SK-N-SH treated with all-trans-retinoic acid at 6 μM for 48 hours (cell line): ENCODE measurements at regions not wholly inside any gene's neighbourhood (a gene's known extent, or its start where the extent isn't known, plus 50 kb on each side); places are given as distances from the start of the nearest gene placed in this dataset.

Experiments used
- ATAC-seq: fragments of 200-7000 bp; cut with Tn5 transposase; 3 replicates; pipeline ENCODE4 v1.9.1; 2020; ENCODE audit warnings: mild to moderate bottlenecking, moderate library complexity
- ARNTL ChIP-seq: fragments of 450-650 bp; formaldehyde crosslinking; IDR thresholded peaks from 2 replicates; pipeline ENCODE4 v1.5.0; 2020; ENCODE audit warnings: low read depth, mild to moderate bottlenecking, moderate library complexity, borderline replicate concordance
- BACH2 ChIP-seq: fragments of 250-450 bp; sonication (Bioruptor Pico); IDR thresholded peaks from 2 replicates; pipeline ENCODE4 v1.9.0; 2021; ENCODE audit warnings: mild to moderate bottlenecking, borderline replicate concordance
- CREB5 ChIP-seq: fragments of 250-450 bp; sonication (Bioruptor Pico); IDR thresholded peaks from 2 replicates; pipeline ENCODE4 v1.5.1; 2020; ENCODE audit warnings: low read depth, mild to moderate bottlenecking, moderate library complexity
- CSDC2 ChIP-seq: fragments of 250-450 bp; sonication (Bioruptor Pico); IDR thresholded peaks from 2 replicates; pipeline ENCODE4 v1.5.0; 2020; ENCODE audit warnings: mild to moderate bottlenecking, moderate library complexity
- ESRRG ChIP-seq: fragments of 250-450 bp; sonication (Bioruptor Pico); IDR thresholded peaks from 2 replicates; pipeline ENCODE4 v1.6.1; 2021; ENCODE audit warnings: mild to moderate bottlenecking
- GLIS3 ChIP-seq: fragments of 250-450 bp; sonication (Bioruptor Pico); IDR thresholded peaks from 2 replicates; pipeline ENCODE4 v1.5.0; 2020; ENCODE audit warnings: mild to moderate bottlenecking, moderate library complexity
- ISL1 ChIP-seq: fragments of 250-450 bp; sonication (Bioruptor Pico); IDR thresholded peaks from 2 replicates; pipeline ENCODE4 v2.1.2; 2022; ENCODE audit warnings: mild to moderate bottlenecking, moderate library complexity
- PATZ1 ChIP-seq: fragments of 250-450 bp; sonication (Bioruptor Pico); IDR thresholded peaks from 2 replicates; pipeline ENCODE4 v1.8.0; 2020; ENCODE audit warnings: mild to moderate bottlenecking, moderate library complexity, borderline replicate concordance
- PPARA ChIP-seq: fragments of 250-450 bp; sonication (Bioruptor Pico); IDR thresholded peaks from 2 replicates; pipeline ENCODE4 v1.5.0; 2020; ENCODE audit warnings: mild to moderate bottlenecking, borderline replicate concordance
- RARB ChIP-seq: fragments of 250-450 bp; sonication (Bioruptor Pico); IDR thresholded peaks from 2 replicates; pipeline ENCODE4 v1.8.0; 2021; ENCODE audit warnings: mild to moderate bottlenecking, moderate library complexity
- SNAI2 ChIP-seq: fragments of 250-450 bp; sonication (Bioruptor Pico); IDR thresholded peaks from 2 replicates; pipeline ENCODE4 v1.5.0; 2020; ENCODE audit warnings: mild to moderate bottlenecking, moderate library complexity
- TOX ChIP-seq: fragments of 250-450 bp; sonication (Bioruptor Pico); IDR thresholded peaks from 2 replicates; pipeline ENCODE4 v1.8.0; 2021; ENCODE audit warnings: mild to moderate bottlenecking, moderate library complexity, borderline replicate concordance
- TSHZ2 ChIP-seq: fragments of 250-450 bp; sonication (Bioruptor Pico); IDR thresholded peaks from 2 replicates; pipeline ENCODE4 v1.5.0; 2020; ENCODE audit warnings: mild to moderate bottlenecking, moderate library complexity
- ZC3H10 ChIP-seq: fragments of 250-450 bp; sonication (Bioruptor Pico); IDR thresholded peaks from 2 replicates; pipeline ENCODE4 v1.5.1; 2021; ENCODE audit warnings: mild to moderate bottlenecking, moderate library complexity
- ZFP30 ChIP-seq: fragments of 450-650 bp; formaldehyde crosslinking; IDR thresholded peaks from 2 replicates; pipeline ENCODE4 v1.5.0; 2022; ENCODE audit warnings: mild to moderate bottlenecking, moderate library complexity
- ZNF565 ChIP-seq: fragments of 450-650 bp; formaldehyde crosslinking; conservative IDR thresholded peaks from 2 replicates; pipeline ENCODE4 v1.5.0; 2020; ENCODE audit warnings: low read depth, mild to moderate bottlenecking, moderate library complexity

- no peak for TF ChIP-seq TSHZ2 (CRISPR knock-in tag)
- TF ChIP-seq, all 23 proteins: peak for 0
These were observed 709.1 kb upstream of the ARRDC3 start (continued) for GRCh38 chr5:92092239-92092638.

DNA sequence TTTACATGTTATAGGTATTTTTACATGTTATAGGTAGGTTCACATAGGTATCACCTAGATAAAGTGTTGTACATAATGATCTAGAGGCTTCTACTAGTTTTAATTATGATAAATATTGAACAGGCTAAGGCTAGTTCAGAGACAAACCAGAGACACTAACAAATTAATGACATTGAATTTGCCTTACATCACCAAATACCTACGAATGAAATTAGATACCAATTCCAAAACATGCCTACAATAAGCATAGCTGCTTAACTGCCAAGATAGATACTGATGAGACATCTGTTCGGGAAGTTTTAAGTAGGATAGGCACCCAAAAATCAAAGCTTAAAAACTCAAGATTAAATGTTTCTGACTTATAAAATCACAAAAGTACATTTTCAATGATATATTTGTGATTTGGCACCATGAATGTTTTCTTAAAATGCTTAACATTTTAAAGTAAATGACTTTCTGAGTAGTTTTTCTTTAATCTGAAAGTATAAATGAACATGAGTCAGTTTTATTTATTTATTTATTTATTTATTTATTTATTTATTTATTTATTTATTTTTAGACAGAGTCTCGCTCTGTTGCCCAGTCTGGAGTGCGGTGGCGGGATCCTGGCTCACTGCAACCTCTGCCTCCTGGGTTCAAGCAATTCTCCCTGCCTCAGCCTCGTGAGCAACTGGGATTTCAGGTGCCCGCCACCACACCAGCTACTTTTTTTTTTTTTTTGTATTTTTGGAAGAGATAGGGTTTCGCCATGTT, 703.1 kb upstream of the ARRDC3 start:
- TF ChIP-seq CREB5 (CRISPR knock-in tag) = 0 out of 2 replicates have a peak, but pooled peaks have one; percentile 70
- peak; percentile 64 for TF ChIP-seq ISL1 (CRISPR knock-in tag)
- no peak for TF ChIP-seq ARNTL (CRISPR knock-in tag)
- peak; percentile 42; the same call in 1 of the 2 replicates for TF ChIP-seq TOX (CRISPR knock-in tag)
- no peak for TF ChIP-seq BACH2
- peak; percentile 39; the same call in 1 of the 3 replicates for ATAC-seq

- TF ChIP-seq ISL1 (CRISPR knock-in tag) = 0 out of 2 replicates have a peak, but pooled peaks have one; percentile 12
- TF ChIP-seq ESRRG = no peak
- ATAC-seq = peak; percentile 54
These were observed 699.0 kb upstream of the ARRDC3 start for GRCh38 chr5:92081958-92082712.

GRCh38 chr5:92070786-92071185, 687.7 kb upstream of the ARRDC3 start:
- no peak for ATAC-seq
- TF ChIP-seq ZNF565 (CRISPR knock-in tag) = no peak
- TF ChIP-seq ESRRG = no peak
- no peak for TF ChIP-seq ZFP30 (CRISPR knock-in tag)
- TF ChIP-seq ZC3H10 (CRISPR knock-in tag) = no peak
- no peak for TF ChIP-seq GLIS3 (CRISPR knock-in tag)
- TF ChIP-seq CSDC2 = no peak

DNA sequence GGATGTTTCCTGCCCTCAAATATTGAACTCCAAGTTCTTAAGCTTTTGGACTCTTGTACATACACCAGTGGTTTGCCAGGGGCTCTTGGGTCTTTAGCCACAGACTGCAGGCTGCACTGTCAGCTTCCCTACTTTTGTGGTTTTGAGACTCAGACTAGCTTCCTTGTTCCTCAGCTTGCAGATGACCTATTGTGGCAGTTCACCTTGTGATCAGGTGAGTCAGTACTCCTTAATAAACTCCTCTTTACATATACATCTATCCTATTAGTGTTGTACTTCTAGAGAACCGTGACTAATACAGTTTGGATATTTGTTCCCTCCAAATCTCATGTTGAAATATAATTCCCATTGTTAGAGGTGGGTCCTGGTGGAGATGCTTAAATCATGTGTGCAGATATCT, 681.9 kb upstream of the ARRDC3 start:
- ATAC-seq = no peak
- TF ChIP-seq ZFP30 (CRISPR knock-in tag) (no peak), TSHZ2 (CRISPR knock-in tag) (no peak), ZNF565 (CRISPR knock-in tag) (no peak), ARNTL (CRISPR knock-in tag) (no peak), PPARA (no peak), ESRRG (no peak), SNAI2 (CRISPR knock-in tag) (no peak), ISL1 (CRISPR knock-in tag) (no peak), RARB (no peak), PATZ1 (CRISPR knock-in tag) (no peak)
